ENCODE measurements at regions not wholly inside any gene's neighbourhood (a gene's known extent, or its start where the extent isn't known, plus 50 kb on each side); places are given as distances from the start of the nearest gene placed in this dataset.

GRCh38 chr11:129265125-129265788, 73.1 kb upstream of the ARHGAP32 start:
- no peak for DNase-seq

GRCh38 chr11:129264114-129264513, 72.0 kb upstream of the ARHGAP32 start:
- no peak for DNase-seq

GRCh38 chr11:129260750-129261149, 68.6 kb upstream of the ARHGAP32 start:
- no peak for DNase-seq

GRCh38 chr11:129259931-129260348, 67.8 kb upstream of the ARHGAP32 start:
- DNase-seq, result peak; percentile 37

- no peak for DNase-seq
Measured at GRCh38 chr11:129258205-129258604, 66.1 kb upstream of the ARHGAP32 start.

DNA sequence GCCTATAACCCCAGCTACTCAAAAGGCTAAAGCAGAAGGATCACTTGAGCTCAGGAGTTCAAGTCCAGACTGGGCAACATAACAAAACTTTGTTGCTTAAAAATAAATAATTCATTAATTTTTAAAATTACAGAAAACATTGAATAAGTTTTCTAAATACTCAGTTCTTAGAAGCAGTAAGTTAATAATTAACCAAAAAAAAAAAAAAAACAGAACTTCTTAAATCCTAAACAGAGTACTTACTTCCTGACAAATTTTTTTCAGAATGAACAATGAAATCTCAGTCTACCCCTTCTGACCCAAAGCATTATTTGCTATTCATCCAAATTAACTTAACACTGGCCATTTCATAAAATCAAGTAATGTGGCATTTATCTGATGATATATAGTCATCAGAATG, 65.4 kb upstream of the ARHGAP32 start:
- no peak for DNase-seq

DNA sequence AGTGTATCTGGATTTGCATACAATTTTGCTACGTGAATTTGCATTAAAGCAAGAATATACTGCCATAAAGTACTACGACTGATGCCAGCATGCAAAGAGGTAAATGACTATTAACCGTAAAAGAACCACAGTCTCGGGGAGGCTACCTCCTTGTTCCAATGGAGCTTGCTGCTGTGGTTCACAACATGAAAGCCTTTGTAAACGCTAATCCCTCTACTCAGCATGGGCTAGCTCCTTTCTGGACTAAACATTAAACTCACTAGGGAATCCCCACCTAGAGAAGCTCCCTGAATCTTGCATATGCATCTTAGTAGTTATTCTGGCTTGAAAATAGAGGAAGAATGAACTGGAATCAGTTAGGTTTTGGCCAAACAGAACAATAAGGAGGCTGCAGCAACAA, 60.5 kb upstream of the ARHGAP32 start:
- DNase-seq, result peak; percentile 25

DNA sequence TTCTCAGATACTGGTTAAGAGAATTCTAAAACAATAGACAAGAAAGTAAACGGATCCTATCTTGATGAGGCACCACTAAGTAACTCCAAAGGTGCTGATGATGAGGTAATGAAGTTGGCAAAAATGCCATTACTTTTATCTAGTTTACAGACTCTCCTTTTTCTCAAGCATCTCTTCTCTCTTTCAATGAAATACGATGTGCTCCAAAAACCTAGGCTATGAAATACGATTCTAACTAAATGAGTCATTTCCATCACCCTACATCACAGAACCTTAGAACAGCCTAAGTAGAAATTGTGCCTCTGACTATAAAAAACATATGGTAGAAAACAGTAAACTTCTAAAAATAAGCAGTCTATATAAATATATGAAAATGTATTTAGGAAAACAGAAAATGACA, 58.9 kb upstream of the ARHGAP32 start:
- DNase-seq, result no peak

DNA sequence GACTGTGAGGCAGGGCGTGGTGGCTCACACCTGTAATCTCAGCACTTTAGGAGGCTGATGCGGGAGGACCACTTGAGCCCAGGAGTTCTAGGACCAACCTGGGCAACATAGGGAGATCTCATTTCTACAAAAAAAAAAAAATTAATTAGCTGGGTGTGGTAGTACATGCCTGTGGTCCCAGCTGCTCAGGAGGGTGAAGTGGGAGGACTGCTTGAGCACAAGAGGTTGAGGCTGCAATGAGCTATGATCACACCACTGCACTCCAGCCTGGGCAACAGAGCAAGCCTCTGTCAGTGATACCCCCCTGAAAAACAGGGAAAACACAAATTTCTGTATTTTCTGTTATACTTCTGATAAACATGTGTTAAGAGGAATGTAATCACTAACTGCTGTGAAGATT, 57.8 kb upstream of the ARHGAP32 start:
- DNase-seq, result no peak

DNA sequence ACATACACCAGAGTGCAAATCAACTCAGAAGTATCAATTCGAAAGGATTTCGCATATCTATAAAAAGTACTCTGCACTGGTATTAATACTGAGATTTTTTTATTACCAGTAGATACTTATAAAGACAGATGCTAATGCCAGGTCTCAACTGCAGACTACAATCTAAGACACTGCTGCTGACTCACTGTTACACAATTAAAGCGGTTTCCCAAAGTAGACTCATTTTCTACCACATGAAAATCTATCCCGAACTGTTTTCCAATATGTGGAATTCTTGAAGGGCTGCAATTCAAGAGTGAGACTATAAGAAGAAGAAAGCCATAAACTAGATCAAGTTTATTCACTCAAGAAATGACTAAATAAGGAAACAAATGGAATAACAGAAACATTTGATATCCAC, 57.2 kb upstream of the ARHGAP32 start:
- DNase-seq, result no peak

DNA sequence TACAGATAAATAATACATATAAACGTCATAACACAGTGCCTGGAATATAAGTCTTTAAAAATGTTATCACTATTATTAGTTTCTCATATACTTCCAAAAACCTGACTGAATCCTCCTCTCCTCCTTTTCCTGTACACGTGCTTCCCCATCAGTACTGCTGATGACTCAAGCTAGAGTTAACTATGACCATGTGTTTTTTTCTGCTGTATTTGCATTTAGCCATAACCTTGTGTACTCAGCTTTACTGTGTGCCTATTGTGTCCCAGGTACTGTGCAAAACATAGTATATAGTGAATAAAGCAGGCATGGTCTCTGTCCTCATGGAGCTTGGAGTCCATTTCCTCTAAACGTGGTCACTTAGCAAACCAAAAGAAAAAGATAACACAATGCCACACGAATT, 56.5 kb upstream of the ARHGAP32 start:
- DNase-seq, result no peak

DNA sequence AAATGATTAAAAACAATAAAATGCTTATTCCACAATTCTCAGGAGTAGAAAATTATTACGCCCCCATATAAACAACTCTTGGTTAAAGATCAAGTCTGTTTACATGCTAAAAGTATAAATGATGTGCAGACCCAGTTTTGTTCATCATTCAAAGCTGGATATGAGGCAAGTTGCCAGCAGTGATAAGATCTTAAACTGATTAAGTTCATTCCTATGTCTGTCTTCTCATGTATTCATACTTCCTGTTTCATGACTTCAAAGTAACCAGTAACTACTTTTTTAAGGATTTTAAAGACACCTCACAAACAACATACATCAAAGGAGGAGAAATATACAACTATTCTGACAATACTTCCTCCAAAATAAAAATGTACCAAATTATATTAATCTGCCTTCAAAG, 55.0 kb upstream of the ARHGAP32 start:
- DNase-seq, result no peak

DNA sequence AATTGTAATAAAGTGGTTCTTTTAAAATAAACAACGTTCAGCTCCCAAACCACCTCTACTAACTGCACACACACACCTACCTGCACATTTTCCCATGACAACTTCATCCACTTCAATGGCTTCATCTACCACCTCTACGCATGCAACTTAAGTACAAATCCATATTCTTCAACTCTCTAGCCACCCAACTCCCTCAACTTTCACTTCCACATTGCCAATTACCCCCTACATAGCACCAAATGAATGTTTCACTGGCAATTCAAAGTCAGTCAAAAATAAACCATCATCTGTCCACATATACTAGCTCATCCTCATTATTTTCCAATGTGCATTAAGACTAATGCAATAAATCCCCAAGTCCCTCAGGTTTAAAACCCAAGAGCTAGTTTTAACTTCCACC, 50.7 kb upstream of the ARHGAP32 start:
- DNase-seq, result no peak

Measured in eye (tissue), 1 donor.